Activated T-helper 1 cell treated with Interleukin-2 at 50 U/mL for 16 hours (primary cell): ENCODE measurements at regions not wholly inside any gene's neighbourhood (a gene's known extent, or its start where the extent isn't known, plus 50 kb on each side); places are given as distances from the start of the nearest gene placed in this dataset.
"Not testable (repeated sequence)": the region's sequence is repeated elsewhere in the genome, so short reads cannot be mapped to it uniquely, and the experiment has no call there.

Experiments
- DNase-seq: peaks from one replicate; pipeline ENCODE4 v3.0.0-alpha.2; 2020; ENCODE audit warnings: low read depth

DNA sequence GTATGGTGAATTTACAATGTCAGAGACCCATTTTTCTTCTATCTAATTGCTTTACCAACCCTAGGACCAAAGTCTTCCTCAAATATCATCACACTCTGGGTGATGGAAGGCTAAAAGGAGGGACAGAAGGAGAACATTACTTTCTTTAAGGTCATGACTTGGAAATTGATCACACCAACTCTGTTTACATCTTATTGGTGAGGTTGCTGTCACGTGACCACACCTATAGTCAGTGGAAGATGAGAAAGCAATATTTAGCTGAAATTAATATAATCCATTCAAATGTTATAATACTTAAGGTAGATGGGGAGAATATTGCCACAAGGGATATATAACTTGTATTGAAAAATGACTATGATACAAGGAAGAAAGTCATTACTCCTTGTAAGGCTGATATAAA lies 183.6 kb upstream of the SMIM30 start:
- DNase-seq: no peak

DNA sequence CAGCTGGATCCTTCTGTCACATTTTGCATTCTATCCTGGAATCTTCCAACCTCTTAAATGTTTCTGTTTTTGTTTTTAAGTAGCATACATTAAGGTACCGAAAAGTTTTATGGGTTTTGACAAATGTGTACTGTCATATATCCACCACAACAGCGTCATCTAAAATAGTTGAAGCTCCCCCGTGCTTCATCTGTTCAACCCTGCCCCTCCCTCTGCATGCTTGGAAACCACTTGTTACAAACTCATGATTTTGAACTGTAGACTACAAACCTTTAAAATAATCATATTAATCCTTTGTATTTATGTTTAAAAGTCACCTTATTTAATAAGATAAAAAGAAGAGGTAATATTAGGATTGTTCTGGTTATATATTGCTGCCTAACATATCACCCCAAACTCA lies 182.8 kb upstream of the SMIM30 start:
- DNase-seq: no peak

DNA sequence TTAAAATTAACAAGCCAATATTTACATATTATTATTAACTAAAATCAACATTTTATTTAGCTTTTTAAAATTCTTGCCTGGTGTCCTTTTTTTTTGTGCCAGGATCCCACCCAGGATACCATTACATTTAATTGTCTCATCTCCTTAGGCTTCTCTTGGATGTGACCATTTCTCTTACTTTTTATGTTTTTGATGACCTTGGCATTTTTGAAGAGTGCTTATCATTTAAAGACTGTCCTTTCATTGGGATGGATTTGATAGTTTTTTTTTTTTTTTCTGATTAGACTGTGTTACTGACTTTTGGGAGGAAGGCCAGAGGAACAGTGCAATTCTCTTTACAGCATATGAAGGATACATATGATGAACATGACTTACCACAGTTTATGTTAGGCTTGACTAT lies 181.4 kb upstream of the SMIM30 start:
- no peak for DNase-seq

DNA sequence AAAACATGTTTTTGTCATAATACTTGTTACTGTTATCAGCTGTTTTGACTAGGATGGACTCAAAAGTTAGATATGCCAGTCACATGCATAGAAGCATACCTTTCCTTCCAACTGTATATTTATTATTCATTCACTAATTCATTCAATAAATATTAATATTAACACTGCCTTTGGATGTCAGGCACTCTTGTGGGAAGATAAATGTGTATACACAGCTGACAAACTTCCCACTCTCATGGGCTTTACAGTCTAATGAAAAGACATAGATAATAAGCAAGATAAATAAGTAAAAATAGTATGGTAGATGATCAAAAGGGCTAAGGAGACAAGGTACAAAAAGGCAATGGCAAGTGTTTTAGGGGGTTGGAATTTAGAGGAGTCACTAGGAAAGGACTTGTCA lies 180.1 kb upstream of the SMIM30 start:
- DNase-seq: no peak

DNA sequence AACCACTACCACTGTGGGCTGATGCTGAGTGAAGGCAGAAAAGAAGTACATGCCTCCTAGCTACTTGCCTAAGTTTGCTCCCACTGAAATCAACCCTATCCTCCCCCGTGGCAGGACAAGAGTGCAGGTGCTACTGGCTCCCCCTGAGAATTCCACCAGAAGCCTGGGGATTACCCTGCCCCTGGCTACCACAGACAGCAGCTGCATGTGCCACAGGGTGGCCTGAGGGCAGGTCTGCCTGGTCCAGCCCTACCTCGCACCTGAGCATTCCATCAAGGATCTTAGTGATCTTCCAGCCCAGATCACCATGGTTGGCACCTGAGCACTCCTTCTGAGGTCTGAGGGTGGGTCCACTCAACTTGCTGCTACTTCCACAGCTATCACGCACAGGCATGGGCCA lies 176.4 kb upstream of the SMIM30 start:
- DNase-seq: no peak

DNA sequence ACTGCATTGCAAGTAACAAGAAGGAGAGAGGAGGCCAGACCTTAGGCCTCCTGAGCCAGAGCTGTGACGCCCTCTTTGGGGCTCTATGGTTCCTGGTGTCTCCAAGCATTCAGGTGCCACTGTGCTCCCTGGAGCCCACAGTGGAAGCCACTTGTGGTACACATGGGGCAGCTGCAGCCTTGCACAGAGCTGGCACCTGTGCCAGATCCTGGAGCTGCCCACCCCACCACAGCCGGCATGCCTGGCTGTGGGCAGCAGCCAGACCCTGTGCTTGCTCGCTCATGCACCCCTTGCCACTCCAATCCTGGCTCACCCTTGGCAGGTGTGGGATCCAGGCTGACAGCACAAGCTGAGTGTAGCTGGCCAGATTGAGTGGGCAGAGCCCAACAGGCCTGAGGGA lies 173.8 kb upstream of the SMIM30 start:
- DNase-seq: no peak

DNA sequence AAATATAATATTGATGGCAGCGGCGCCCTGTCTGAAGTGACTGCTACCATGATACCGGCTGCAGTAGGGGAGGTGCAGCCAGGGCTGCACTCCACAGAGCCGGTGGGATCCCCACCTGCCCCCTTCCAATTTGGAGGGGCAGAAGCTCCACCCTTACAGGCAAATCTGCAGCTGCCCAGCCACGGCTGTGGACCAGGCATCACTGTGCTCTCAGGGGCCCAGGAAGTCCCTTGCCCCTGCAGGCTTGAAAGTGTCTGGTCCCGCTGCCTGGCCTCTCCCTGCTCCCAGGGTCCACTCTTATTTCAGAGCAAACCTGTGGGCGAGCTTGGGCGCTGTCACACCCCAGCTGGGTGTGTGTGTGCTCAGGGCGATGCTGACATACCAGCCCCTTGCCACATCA lies 172.7 kb upstream of the SMIM30 start:
- DNase-seq: no peak

DNA sequence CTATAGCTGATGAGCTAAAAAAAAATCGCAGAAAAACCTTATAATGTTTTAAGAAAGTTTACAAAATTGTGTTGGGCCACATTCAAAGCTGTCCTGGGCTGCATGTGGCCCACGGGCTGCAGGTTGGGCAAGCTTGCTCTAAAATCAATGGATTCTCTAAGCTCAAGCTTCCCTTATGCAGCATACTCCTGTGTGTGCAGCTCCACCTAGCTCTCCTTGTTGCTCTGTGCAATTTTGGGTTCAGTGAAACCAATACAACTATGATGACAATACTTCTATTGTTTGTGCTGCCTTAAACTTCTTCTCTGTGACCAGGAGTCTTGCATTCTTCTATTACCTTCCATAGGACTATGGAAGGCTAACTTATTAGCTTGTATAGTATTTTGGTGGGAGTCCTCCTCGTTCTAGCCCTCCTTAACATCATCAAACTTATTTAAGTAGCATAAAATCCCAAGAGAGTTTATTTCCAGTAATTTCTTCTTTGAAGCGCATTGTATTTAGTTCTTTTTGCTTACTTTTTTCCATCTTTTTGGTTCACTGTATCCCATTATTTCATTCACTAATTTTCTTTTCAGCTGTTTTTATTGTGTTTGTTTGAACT lies 170.9 kb upstream of the SMIM30 start:
- no peak for DNase-seq

DNA sequence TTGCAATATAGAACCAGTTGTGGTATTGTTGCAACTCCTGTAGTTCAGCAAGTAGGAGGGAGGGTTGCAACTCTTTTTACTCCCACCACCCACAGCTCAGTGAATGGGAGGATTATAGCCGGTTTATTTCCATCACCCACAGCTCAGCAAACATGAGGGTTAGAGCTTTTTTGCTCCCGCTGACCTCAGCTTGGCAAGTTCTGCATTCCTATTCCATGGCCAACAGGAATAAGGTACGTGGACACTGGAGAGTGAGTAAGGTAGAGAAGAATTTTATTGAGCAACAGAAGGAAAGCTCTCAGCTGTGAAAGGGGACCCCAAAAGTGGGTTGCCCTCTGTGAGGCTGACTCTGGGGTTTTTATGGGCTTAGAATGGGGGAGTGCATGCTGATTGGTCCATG lies 167.1 kb upstream of the SMIM30 start:
- DNase-seq: no peak

DNA sequence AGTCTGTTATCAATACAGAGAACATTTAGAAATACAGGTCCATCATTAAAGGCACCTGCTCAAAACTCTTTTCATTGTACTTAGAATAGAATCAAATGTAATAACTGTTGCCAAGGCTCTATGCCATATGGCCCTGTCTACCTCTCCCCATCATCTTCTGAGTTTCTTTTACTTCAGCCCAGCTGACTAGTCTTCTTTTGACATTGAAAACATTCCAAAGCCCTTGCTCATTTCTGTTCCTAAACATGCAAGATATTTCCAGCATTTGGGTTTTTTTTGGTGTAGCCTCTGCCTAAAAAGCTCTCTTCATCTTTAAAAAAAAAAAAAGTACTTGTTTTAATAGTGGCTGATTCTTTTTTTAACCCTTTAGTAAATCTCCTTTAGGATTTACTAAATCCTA lies 165.5 kb upstream of the SMIM30 start:
- DNase-seq: no peak

DNA sequence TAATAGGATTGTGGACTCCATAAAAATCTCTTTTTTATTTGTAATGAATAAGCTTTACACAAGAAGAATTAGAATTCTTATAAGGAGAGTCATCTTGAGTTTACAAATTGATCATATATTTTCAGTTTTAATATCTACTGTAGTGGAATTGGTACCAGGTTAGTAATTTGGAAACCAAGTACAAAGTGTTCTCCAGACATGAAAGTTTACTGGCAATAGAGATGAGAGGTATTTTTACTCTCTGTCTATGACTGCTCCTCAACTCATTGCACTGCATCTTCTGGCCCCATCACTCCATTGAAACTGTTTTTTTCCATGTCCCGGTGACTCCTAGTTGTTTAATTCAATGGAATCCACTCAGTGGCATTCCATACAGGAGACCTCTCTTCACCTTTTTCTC lies 164.5 kb upstream of the SMIM30 start:
- no peak for DNase-seq

DNA sequence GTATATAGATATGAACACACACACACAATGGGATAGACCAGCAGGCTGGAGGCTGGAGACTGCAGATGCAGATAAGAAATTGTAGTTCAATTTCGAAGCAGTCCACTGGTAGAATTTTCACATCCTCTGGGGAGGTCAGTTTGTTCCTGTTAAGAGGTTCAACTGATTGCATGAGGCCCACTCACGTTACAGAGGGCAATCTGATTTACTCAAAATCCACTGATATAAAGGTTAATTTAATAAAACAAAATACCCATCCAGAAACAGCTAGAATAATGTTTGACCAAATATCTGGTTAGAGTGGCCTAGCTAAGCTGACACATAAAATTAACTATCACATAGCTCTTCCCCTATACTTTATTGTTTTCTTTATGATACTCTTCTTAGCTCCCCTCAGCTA lies 162.9 kb upstream of the SMIM30 start:
- DNase-seq: no peak

DNA sequence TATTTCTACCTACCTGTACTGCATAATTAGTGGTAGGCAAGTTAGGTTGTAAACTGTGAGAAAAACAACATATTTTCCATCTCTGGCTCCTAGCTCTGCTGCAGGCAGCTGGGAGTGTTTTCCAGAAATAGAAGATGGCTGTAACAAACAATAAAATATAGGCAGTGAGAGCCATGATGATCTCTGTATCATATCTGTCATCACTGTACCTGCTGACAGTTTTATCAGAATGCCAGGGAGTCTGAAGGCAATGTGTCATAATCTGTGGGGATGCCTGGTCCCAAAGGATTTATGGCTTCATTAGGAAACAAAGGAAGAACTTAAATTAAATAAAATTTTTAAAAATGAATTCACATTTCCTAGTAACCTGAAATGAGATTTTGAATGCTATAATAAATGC lies 160.9 kb upstream of the SMIM30 start:
- no peak for DNase-seq

DNA sequence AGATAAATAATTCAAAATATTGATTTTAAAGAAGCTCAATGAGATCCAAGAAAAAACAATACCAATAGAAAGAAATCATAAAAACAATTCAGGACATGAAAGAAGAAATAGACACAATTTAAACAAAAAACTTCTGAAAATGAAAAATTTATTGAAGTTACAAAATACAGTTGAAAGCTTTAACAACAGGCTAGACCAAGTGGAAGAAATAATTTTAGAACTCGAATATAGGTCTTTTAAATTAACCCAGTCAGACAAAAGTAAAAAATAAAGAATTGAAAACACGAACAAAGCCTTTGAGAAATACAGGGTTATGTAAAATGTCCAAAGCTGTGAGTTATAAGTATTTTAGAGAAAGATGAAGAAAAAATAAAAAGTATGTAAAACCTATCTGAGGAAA lies 152.4 kb upstream of the SMIM30 start:
- no peak for DNase-seq

DNA sequence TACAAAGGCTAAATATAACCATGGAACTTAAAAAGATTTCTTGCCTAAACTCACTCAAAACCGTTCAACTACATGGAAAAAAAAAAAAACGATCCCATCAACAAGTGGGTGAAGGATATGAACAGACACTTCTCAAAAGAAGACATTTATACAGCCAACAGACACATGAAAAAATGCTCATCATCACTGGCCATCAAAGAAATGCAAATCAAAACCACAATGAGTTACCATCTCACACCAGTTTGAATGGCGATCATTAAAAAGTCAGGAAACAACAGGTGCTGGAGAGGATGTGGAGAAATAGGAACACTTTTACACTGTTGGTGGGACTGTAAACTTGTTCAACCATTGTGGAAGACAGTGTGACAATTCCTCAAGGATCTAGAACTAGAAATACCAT lies 151.2 kb upstream of the SMIM30 start:
- not testable (repeated sequence) for DNase-seq

DNA sequence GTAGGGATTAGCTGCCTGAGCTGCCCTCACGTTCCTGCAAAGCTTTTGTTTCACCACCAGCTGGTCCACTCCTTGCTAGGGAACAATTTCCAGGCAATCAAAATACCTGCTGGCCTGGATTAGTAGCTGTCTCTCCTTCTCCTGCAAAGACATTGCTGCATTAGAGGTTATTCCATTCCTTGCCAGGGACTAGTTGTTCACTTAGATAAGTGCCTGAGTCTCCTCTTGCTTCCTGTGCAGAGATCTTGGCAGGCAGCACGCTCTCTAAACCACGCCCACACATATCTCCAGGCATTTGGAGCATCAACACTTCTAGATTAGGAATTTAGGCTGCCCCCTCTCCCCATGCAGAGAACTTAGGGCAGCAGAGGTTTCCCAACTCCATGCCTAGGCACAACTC lies 150.4 kb upstream of the SMIM30 start:
- no peak for DNase-seq

DNA sequence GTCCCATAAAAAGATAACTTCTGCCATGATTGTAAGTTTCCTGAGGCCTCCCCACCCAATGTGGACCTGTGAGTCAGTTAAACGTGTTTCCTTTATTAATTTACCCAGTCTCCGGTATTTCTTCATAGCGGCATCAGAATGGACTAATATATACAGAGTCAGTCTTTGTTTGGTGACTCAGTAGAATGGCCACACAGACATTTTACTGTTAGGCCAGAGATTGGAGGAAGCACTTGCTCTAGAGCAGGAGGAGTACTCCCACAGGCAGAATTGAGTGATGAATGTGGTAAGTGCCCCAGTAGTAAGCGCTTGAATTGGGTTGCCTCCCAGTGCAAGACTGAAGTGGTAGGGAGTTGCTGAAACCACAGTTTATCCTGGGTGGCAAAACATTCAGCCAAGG lies 149.5 kb upstream of the SMIM30 start:
- DNase-seq: no peak

DNA sequence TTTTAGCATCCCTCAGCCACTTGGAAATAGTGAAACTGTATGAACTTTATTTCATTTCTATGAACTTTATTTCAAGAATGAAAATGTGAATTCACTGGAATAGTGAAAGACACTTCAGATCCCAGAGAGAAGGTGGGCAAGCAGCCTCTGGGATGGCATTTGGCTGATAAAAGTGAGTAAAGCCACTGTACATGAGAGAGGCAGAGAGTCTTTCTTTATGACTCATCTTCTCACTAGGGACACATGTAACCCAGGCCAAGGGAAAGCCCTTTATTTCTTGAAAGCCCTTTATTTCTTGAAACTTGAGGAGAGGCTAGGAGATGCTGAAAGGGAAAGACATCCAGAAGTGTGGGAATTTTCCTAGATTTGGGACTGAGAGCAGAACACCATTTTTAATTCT lies 148.9 kb upstream of the SMIM30 start:
- DNase-seq: no peak

DNA sequence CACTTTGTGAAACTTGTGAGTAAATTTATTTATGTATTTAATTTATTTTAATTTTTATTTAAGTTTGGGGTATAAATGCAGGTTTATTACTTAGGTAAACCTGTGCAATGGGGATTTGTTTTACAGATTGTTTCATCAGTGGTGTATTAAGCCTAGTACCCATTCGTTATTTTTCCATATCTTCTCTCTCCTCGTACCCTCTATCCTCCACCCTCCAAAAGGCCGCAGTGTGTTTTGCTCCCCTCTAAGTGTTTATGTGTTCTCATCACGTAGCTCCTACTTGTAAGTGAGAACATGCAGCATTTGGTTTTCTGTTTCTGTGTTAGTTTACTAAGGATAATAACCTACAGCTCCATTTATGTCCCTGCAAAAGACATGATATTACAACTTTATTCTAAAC lies 145.4 kb upstream of the SMIM30 start:
- DNase-seq: no peak

DNA sequence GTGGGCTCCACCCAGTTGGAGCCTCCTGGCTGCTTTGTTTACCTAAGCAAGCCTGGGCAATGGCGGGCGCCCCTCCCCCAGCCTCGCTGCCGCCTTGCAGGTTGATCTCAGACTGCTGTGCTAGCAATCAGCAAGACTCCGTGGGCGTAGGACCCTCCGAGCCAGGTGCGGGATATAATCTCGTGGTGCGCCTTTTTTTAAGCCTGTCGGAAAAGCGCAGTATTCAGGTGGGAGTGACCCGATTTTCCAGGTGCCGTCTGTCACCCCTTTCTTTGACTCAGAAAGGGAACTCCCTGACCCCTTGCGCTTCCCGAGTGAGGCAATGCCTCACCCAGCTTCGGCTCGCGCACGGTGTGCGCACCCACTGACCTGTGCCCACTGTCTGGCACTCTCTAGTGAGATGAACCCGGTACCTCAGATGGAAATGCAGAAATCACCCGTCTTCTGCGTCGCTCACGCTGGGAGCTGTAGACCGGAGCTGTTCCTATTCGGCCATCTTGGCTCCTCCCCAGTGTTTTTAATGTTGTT lies 144.9 kb upstream of the SMIM30 start:
- not testable (repeated sequence) for DNase-seq

DNA sequence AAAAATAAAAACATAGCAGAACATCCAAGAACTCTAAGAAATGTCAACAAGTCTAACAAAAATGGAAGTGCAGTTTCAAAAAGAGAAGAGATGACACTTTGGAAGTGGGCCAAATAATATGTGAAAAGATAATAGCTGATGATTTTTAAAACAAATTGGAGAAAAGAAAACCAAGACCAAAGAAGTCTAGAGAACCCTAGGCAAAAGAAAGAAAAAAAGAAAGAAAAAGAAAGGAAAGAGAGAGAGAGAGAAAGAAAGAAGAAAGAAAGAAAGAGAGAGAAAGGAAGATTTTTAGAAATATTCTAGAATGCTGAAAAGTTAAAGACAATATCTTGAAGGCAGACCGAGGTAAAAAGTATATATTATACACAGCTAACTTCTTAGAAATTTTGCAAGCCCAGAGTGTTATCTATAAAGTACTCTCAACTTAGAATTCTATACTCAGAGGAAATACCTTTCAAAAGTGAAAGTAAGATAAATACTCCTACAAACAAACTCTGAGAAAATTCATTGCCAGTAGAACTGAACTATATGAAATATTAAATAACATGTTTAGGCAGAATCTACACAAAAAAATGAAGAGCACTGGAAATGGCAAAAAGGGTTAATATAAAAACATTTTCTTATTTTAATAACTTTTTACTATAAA lies 138.7 kb upstream of the SMIM30 start:
- no peak for DNase-seq

DNA sequence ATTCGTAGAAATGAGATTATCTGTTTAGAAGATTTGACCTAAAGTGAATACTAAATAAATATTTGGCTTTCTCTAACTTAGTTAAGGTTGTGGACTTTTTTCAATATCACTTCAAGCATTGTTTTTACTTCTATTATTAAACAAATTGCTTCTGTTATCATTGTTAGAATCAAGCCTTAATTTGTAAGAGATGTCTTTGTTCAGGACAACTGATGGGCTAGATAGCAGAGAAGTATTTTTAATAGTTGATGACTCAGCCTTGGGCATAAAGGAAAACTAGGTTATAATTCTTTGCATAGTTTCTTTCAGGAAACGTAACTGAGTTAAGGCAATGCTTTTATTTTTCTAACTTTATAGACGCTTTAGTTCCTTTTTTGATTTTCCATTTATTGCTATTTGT lies 128.8 kb upstream of the SMIM30 start:
- DNase-seq: no peak

DNA sequence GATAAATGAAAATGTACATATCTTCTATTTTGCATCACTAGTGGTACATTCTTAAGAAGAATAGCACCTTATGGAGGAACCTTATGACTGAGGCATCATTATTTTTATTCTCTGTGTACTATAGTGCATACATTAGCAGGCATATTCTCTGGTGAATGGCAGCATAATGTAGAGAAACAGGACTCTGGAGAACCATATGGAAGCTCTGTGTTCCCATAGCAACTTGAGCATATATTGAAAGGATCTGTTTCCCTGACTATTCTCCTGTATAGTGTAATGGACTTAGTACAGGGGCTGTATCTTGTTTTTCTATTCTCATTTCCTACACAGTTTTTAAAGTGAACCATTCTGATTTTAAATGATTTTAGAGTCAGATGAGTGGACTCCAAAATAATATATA lies 128.4 kb upstream of the SMIM30 start:
- DNase-seq: no peak

DNA sequence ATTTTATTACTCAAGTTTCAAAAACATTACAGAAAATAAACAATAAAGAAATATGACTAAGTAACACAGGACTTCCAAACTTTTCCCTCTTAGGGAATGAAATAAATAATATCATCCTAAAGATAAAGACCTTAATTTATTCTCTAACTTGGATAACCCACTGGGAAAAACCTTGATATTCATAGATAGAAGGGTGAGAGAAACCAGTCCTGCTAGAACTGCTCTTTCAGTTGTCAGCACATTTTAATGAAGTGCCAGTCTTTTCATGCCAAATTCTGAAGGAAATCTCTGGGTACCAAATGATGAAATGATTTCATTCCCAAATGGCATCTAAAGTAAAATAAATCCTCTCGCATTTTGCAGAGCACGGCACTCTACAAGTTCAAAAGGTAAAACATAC lies 114.5 kb upstream of the SMIM30 start:
- DNase-seq: no peak
